ENCODE measurements at regions not wholly inside any gene's neighbourhood (a gene's known extent, or its start where the extent isn't known, plus 50 kb on each side); places are given as distances from the start of the nearest gene placed in this dataset.

- H3K9ac ChIP-seq (ENCODE audit: insufficient read depth, low read depth, low read length), result no peak overlapping the region
Observed at GRCh38 chr2:21404137-21404536, 280.4 kb downstream of the TDRD15 start.

More at GRCh38 chr2:21404137-21404536, 280.4 kb downstream of the TDRD15 start:
- Histone ChIP-seq H4K20me1 (ENCODE audit: insufficient read depth, low read length) (no peaks in the 10 kb centered on the region), H3K4me2 (ENCODE audit: low read depth, low read length) (no peak overlapping the region), H3K4me3 (replicated peaks in 1 of 3; ENCODE audit: insufficient read depth in 1 of 3, low read depth in 2 of 3, low read length in 3 of 3) (no peak overlapping the region), H3K79me2 (ENCODE audit: insufficient read depth, low read length) (no peaks in the 10 kb centered on the region), H3K27me3 (ENCODE audit: control insufficient read depth in 1 of 2, insufficient read depth in 2 of 2, low read length in 2 of 2) (peaks cover 0 to 13% of the 10 kb centered on the region in 2 experiments; a peak in 2 of 5 replicates), H3K4me1 (ENCODE audit: insufficient read depth, low read length) (no peaks in the 10 kb centered on the region), H3K27ac (ENCODE audit: extremely low read length, insufficient read depth, low read length) (no peak overlapping the region), H3K9me3 (ENCODE audit: low read length) (no peaks in the 10 kb centered on the region), H2AFZ (ENCODE audit: low read length) (no peak overlapping the region), H3K36me3 (replicated peaks in 1 of 2; ENCODE audit: control insufficient read depth in 1 of 2, insufficient read depth in 2 of 2, low read length in 2 of 2) (no peaks in the 10 kb centered on the region)
- ATAC-seq (no peak), DNase-seq (ENCODE audit: low spot score) (no peak), FAIRE-seq (no peak)
- ChIA-PET CTCF (ENCODE audit: low intra/inter-chr PET ratio, low total read pairs) (no interaction called here), POLR2A (no interaction called here)
- WGBS (ENCODE audit: low lambda C conversion rate), result 16% methylated on average over 4 of the region's 4 CpGs
- in situ Hi-C loops (cut with HindIII; ENCODE audit: extremely low pct_ligation_motif_present, low pct_unique_long_range_greater_than_20kb) (no loop called here), intact Hi-C loops (cut with micrococcal nuclease; ENCODE audit: unreplicated experiment) (no loop called here)
- TF ChIP-seq ATF7-NPFF (CRISPR knock-in tag; IDR thresholded peaks at IDR 0.05; ENCODE audit: low read depth), result no peak
- TF ChIP-seq NR3C1 (CRISPR knock-in tag; IDR thresholded peaks at IDR 0.05), result no peak
- no peak for TF ChIP-seq ZNF766 (CRISPR knock-in tag; IDR thresholded peaks at IDR 0.05; ENCODE audit: borderline replicate concordance)
- TF ChIP-seq ZNF44 (CRISPR knock-in tag; IDR thresholded peaks at IDR 0.05), result no peak
- no peak for TF ChIP-seq KAT2B (IDR thresholded peaks at IDR 0.05; ENCODE audit: borderline replicate concordance, low read depth, low read length)
- TF ChIP-seq WIZ (CRISPR knock-in tag; IDR thresholded peaks at IDR 0.05), result no peak
- no peak for TF ChIP-seq ZBTB42 (CRISPR knock-in tag; IDR thresholded peaks at IDR 0.05)
- no peak for TF ChIP-seq ZNF230 (CRISPR knock-in tag; IDR thresholded peaks at IDR 0.05)
- TF ChIP-seq PTBP1 (IDR thresholded peaks at IDR 0.05; ENCODE audit: low read depth, low read length, poor library complexity, severe bottlenecking), result no peak
- no peak for TF ChIP-seq MED13 (CRISPR knock-in tag; IDR thresholded peaks at IDR 0.05)
- no peak for TF ChIP-seq GLI4 (CRISPR knock-in tag; IDR thresholded peaks at IDR 0.05; ENCODE audit: borderline replicate concordance)
- TF ChIP-seq, protein P1, sequence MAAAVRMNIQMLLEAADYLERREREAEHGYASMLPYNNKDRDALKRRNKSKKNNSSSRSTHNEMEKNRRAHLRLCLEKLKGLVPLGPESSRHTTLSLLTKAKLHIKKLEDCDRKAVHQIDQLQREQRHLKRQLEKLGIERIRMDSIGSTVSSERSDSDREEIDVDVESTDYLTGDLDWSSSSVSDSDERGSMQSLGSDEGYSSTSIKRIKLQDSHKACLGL (CRISPR knock-in tag; IDR thresholded peaks at IDR 0.05), result no peak
- TF ChIP-seq ZKSCAN8 (CRISPR knock-in tag; IDR thresholded peaks at IDR 0.05; ENCODE audit: borderline replicate concordance), result no peak
- TF ChIP-seq, protein P2, sequence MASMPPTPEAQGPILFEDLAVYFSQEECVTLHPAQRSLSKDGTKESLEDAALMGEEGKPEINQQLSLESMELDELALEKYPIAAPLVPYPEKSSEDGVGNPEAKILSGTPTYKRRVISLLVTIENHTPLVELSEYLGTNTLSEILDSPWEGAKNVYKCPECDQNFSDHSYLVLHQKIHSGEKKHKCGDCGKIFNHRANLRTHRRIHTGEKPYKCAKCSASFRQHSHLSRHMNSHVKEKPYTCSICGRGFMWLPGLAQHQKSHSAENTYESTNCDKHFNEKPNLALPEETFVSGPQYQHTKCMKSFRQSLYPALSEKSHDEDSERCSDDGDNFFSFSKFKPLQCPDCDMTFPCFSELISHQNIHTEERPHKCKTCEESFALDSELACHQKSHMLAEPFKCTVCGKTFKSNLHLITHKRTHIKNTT (CRISPR knock-in tag; IDR thresholded peaks at IDR 0.05), result no peak
- no peak for TF ChIP-seq SMARCE1 (IDR thresholded peaks at IDR 0.05; ENCODE audit: borderline replicate concordance)
- TF ChIP-seq ZNF740 (CRISPR knock-in tag; IDR thresholded peaks at IDR 0.05), result no peak
- TF ChIP-seq NFIC (IDR thresholded peaks at IDR 0.05; ENCODE audit: low read length), result no peak
- no TSS peak for BruUV-seq (replicated peaks)

Data from HepG2 (cell line).